HG02840 (cell line): ENCODE measurements at regions not wholly inside any gene's neighbourhood (a gene's known extent, or its start where the extent isn't known, plus 50 kb on each side); places are given as distances from the start of the nearest gene placed in this dataset.

Experiments used
- ATAC-seq: cut with Tn5 transposase; IDR thresholded peaks from one replicate; pipeline ENCODE4 v1.9.1; 2021; ENCODE audit warnings: mild to moderate bottlenecking, moderate library complexity, moderate number of reproducible peaks; ENCODE audit not compliant: unreplicated experiment, low FRiP score

GRCh38 chr9:107064378-107064777 lies 201.4 kb downstream of the ZNF462 start:
- no peak for ATAC-seq

- no peak for ATAC-seq
Measured at GRCh38 chr9:107065549-107065948, 202.6 kb downstream of the ZNF462 start.

DNA sequence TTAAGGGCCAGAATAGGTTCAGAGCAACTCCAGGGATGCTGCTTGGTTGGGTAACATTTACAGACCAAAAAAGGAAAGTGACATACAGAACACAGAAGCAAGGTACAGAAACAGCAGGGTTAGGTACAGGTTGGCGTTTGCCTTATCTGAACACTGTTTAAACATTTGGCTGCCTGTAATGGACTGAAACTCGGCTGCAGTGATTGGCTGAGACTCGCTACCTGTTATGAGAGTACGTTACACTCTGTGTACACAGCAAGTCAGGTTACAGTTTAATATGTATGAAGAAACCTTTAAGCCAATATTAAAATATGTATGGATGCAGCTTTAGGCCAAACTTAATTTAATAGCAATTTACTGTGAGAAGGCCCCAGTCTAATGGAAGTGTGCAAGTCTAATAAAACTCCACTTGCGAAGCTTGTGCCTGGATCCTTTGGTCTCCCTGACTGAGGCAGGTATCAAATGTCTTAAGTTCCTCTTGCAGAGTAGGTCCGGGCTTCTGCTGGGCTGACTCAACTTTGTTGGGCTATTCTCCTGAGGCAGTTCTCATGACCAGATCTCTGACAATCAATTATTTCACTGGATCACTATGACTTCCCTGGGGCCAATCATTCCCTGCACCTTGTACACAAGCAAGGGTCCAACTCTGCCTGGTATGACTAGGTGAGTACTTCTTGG lies 204.9 kb downstream of the ZNF462 start:
- no peak for ATAC-seq

DNA sequence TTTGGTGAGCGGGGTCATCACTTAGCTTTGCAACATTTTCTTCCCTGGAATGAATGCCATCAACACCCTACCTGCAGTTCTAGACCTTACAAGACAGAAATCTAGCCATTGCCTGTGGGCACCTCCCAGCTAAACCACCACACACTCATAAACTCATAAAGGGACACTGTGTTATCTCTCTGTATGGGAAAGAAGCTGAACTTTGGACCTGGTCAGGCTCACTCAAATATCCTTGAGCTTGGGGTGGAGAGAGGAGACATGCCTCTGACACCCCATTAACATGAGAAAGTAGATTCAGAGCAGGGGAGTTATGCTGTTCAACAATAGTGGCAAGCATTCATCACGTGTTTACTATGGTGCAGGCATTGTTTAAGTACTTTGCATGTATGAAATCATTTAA lies 205.6 kb downstream of the ZNF462 start:
- ATAC-seq = no peak

- ATAC-seq = no peak
Measured at GRCh38 chr9:107070586-107070985, 207.6 kb downstream of the ZNF462 start.

DNA sequence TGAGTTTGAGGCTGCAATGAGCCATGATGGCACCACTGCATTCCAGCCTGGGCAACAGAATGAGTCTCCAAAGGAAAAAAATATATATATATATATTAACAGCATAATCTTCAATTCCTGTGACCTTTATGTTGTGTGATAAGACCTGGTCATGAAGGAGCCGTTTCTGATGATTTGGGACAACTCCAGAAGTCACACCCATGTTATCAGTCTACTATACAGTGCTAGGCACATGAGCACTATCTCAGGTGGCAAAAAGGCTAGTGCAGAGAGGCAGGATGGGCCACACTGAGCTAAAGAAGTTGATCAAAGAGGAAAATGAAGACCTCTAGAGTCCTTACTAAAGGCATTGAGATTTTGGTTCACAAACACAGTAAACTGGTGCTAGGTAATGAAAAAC lies 205.0 kb upstream of the RAD23B start:
- no peak for ATAC-seq

DNA sequence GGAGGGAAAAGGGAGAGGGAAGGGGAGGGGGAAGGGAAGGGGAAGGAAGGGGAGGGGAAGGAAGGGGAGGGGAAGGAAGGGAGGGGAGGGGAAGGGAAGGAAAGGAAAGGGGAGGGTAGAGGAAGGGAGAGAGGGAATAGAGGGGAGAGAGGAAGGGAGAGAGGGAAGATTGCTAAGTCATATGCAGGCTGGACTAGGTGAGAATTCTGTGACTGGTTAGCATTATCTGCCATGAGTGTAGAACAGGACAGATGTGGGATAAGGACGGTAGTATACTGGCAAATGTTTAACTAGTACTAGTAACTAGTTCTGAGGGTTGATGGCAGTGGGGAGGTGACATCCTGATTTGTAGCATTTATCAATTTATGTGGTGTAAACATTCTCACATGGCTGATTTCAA lies 203.5 kb upstream of the RAD23B start:
- no peak for ATAC-seq

- ATAC-seq = no peak
Measured at GRCh38 chr9:107080130-107080529, 202.9 kb upstream of the RAD23B start.

- ATAC-seq = no peak
Measured at GRCh38 chr9:107086460-107086859, 196.6 kb upstream of the RAD23B start.

- ATAC-seq = no peak
Measured at GRCh38 chr9:107087222-107087621, 195.9 kb upstream of the RAD23B start.

DNA sequence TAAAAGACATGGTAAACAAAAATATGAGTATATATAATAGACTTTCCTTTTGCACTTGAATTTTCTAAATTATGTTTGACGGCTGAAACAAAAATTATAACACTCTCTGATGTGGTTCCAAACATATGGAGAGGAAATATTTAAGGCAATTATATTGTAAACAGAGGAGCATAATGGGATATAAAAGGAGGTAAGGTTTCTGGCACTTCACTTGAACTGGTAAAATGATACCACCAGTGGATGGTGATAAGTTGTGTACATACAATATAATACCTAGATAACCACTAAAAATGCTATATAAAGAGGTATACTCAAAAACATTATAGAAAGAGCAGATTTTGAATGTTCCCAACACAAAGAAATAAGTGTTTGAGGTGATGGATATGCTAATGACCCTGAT lies 192.9 kb upstream of the RAD23B start:
- no peak for ATAC-seq

GRCh38 chr9:107093365-107094060 lies 189.6 kb upstream of the RAD23B start:
- no peak for ATAC-seq

GRCh38 chr9:107094370-107094769 lies 188.7 kb upstream of the RAD23B start:
- ATAC-seq = no peak

- ATAC-seq = no peak
Measured at GRCh38 chr9:107100591-107100990, 182.5 kb upstream of the RAD23B start.

- ATAC-seq = no peak
Measured at GRCh38 chr9:107102011-107102410, 181.1 kb upstream of the RAD23B start.

DNA sequence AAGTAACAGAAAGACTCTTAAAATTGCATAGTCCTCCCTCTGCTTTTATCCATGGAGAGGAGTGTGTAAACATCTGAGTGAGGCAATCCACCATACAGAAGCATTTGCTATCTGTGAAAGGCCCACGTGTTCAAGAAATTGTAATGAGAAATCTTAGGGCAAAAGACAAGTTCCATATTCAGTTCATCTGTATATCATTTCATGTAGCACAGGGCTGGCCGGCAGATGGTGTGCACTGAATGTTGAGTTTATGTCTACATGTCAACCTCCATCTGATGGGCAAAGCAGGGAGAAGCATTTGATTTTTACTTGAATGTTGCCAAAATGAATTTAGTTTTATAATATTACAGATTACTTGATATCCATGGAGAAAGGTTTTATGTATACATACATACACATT lies 179.5 kb upstream of the RAD23B start:
- no peak for ATAC-seq

- no peak for ATAC-seq
Measured at GRCh38 chr9:107105784-107106183, 177.3 kb upstream of the RAD23B start.

DNA sequence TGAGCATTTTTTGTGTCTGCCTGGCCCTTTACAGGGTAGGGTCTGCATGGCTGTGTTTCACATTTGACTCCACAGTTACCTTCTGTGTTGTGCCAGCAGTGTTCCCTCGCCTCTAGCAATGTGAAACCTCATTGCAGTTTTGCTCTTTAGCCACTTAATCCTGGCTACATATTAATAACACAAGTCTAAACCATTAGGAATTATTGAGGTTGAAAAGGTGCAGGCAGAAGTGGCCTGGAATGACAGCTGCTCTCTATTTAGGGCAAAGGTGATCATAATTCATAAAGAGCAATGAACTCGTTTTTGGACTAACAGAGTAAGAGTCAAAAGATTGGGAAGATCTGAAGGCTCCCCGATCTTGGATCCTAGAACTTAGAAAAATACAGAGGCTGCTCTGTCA lies 176.7 kb upstream of the RAD23B start:
- ATAC-seq = no peak

GRCh38 chr9:107108342-107109130 lies 174.5 kb upstream of the RAD23B start:
- no peak for ATAC-seq

DNA sequence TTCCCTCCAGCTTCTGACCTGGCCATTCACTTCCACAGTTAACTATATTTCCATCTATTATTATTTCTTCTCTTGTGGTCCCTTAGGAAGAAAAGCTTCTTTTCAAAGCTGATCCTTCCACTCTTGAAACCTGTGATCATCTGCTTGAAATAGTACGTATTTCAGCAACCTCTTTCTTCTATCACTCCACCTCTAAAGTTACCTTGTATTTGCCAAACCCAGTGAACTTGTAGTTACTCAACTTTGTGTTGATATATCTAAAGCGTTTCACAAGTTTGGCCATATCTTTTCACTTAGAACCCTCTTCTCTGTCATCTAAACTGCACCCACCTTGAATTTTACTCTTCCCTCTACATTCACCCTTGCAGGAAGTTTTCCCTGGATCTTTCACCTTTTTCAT lies 173.8 kb upstream of the RAD23B start:
- ATAC-seq = no peak

- ATAC-seq = no peak
Measured at GRCh38 chr9:107110153-107110552, 172.9 kb upstream of the RAD23B start.
